NCI-H2029 treated with DMSO at 0.1 percent for 48 hours (cell line): ENCODE measurements at regions not wholly inside any gene's neighbourhood (a gene's known extent, or its start where the extent isn't known, plus 50 kb on each side); places are given as distances from the start of the nearest gene placed in this dataset.
"Not testable (repeated sequence)": the region's sequence is repeated elsewhere in the genome, so short reads cannot be mapped to it uniquely, and the experiment has no call there.

Experiments
- DNase-seq: peaks from one replicate; lab custom pipeline; 2025; lab: John Stamatoyannopoulos, UW

- no peak for DNase-seq
Measured at GRCh38 chr20:63145156-63145555, 70.8 kb downstream of the YTHDF1 start.

- DNase-seq: no peak
Measured at GRCh38 chr20:63142933-63143332, 73.0 kb downstream of the YTHDF1 start.

DNA sequence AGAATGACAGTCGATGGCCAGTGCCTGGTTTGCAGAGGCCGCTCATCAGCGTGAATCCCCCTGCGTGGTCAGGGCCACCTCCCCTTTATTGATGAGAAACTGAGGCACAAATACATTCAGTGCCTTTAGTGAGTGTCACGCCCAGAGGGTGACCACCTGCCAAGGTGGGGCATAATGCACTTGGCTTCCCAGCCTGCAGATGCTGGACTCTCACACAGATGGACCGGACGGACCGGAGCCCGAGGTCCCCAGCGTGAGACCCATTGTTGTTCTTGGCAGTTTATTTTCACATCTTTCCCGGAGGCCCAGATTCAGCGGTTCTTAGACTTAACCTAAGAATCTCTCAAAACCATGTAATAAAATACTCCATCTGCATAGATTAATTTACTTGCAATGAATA is 74.4 kb downstream of the YTHDF1 start:
- no peak for DNase-seq

DNA sequence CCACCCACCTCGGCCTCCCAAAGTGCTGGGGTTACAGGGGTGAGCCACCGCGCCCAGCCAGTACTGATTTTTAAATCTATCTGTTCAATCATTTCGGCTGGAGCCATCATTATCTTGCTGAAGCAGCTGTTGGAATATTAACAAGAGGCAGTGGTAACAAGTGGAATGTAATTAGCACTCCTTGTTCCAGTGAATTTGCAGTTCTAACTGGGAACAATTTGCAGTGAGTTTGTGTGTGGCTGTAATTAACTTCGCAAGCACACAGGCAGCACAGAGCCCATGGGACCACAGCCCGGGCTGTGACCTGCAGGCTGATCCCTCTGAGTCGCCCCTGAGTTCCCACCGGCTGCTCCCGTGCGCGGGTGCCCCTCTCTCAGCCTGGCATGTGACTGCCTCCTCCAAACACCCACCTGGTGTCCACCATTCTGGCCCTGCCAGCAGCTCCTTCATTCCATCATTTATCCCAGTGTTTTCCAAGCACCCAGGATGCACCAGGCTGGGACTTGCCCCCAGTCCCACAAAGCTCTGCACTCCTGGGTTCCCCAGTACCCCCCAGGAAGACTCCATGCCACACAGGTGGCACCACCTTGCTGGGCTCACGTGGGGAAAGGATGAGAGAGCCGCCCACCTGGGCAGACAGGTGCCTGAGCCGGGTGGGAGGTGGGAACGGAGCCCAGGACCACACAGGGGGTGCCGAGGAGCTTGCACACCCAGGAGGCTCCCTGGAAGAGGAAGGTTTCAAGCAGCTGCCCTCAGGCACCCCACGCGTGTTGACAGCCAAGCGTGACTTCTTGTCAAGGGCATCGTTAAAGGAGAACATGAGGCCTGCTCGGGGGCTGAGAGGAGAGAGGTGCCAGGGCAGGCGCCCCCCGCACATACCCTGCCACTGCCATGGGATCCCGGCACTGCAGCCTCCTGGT is 75.2 kb downstream of the YTHDF1 start:
- no peak for DNase-seq

DNA sequence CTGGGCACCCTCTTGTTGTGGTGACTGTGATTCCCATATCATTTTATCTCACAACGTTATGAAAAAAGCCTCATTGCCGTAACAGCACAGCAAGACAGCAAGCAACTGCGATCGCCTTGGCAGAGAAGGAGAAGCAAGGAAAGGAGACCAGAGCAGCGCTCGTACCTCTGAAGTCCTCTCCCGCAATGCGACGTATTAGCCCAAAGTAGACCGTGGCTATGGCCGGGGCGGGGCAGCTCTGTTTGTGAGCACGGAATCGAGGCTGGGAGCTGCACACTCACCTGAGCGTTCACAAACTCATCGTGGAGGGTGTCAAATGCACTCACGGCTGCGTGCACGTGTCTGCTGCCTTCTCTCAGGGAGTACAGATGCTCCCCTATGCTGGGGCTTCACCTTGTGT is 76.1 kb downstream of the YTHDF1 start:
- DNase-seq: no peak

DNA sequence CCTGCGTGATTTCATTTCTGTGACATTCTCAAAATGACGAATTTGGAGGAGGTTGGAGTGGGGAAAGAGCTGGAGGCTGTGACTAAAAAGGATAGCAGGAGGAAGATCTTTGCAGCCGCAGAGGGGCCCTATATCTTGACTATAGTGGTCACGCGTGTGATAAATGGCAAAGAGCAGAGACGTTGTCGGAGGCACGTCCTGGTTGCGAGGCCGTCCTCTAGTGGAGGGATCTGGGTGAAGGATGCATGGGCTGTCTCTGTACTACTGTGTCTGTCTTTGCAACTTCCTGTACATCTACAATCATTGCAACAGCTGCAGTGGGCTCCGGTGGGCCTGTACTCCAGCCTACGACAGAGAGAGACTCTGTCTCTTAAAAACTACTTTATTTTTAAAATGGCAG is 76.6 kb downstream of the YTHDF1 start:
- DNase-seq: no peak

- DNase-seq: no peak
Measured at GRCh38 chr20:63138855-63139341, 77.0 kb downstream of the YTHDF1 start.

DNA sequence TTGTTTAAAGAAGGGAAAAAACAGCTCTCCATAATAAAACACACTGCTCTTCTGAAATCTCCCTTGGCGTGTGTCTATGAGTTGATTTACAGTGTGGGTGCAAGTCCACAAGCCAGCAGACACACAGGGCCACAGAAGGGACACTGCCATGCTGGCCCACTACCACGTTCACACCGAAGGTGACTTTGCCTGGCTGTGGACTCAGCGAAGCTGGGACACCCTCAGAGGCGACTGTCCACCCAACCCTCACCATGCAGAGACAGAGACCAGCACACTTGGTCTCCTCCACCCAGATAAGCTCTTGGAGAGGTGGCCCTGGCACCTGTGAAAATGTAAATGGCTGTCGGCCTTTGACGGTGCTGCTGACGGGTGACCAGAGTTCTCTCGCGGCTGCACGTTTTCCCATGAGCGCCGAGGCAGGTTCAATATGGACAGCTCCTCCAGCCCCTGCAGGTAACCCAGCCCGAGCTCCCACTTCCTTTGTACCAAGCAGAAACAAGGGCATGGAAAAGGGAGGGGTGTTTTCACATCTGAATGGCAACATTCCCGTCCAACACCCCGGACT is 78.0 kb downstream of the YTHDF1 start:
- no peak for DNase-seq

GRCh38 chr20:63136296-63136695 is 79.6 kb downstream of the YTHDF1 start:
- no peak for DNase-seq

DNA sequence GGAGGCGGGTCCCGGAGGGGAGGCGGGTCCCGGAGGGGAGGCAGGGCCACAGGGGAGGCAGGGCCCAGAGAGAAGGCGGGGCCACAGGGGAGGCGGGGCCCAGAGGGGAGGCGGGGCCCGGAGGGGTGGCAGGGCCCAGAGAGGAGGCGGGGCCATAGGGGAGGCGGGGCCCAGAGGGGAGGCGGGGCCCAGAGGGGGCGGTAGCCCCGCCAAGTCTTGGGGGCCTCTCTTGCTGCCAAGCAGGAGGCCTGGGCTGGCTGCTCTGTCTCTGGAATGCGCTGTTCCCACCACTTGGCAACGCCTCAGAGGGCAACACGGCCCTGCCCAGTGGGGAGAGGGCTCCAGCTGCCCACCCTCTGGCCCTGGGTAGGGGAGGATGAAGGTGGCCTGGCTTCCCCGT is 80.5 kb downstream of the YTHDF1 start:
- DNase-seq: no peak

DNA sequence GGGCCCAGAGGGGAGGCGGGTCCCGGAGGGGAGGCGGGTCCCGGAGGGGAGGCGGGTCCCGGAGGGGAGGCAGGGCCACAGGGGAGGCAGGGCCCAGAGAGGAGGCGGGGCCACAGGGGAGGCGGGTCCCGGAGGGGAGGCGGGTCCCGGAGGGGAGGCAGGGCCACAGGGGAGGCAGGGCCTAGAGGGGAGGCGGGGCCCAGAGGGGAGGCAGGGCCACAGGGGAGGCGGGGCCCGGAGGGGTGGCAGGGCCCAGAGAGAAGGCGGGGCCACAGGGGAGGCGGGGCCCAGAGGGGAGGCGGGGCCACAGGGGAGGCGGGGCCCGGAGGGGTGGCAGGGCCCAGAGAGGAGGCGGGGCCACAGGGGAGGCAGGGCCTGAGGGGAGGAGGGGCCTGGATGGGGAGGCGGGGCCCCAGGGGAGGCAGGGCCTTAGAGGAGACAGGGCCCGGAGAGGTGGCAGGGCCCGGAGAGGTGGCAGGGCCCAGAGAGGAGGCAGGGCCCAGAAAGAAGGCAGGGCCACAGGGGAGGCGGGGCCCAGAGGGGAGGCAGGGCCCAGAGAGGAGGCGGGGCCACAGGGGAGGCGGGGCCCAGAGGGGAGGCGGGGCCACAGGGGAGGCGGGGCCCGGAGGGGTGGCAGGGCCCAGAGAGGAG is 81.1 kb downstream of the YTHDF1 start:
- DNase-seq: not testable (repeated sequence)

DNA sequence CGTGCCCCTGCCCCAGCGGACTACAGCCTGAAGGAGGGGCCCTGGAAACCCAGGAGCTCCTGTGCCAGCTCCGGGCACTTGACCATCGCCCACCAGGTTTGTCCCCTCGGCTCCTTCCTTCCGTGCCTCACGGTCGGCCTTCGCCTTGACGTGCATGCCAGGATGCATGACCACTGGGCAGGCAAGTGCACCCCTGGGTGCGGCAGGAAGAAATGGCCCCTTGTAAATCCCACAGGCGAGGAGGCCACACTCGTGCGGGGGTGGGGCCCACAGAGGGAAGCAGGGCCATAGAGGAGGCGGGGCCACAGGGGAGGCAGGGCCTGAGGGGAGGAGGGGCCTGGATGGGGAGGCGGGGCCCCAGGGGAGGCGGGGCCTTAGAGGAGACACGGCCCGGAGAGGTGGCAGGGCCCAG is 81.7 kb downstream of the YTHDF1 start:
- DNase-seq: no peak

DNA sequence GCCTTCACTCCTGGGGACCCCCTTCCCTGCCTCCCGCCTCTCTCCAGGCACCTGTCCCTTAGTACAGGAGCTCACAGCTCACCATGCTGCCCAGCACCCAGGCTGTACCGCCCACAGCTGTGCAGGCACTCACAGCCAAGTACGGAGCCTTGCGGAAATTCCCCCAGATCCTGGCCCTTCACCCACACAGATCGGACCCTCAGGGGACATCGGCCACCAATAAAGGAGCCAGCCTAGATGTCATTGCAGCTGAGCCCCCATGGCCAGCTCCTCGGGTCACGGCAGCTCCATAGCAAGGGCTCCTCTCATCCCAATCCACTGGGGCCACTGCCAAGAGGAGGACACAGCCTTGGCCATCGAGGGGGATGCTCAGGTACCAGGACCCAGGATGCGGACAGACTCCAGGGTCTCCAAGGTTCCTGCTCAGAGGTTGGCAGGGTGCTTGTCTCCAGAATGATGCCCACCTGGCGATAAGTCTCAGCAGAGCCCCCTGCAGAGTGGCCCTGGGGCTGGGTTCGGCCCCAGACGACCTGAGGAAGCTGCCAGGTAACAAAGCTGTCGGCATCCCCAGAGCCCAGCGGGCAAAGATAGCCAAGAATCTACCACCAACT is 82.3 kb downstream of the YTHDF1 start:
- no peak for DNase-seq

- no peak for DNase-seq
Measured at GRCh38 chr20:63132715-63133471, 83.0 kb downstream of the YTHDF1 start.

GRCh38 chr20:63132131-63132714 is 83.7 kb downstream of the YTHDF1 start:
- DNase-seq: no peak

GRCh38 chr20:63130658-63131577 is 85.0 kb downstream of the YTHDF1 start:
- no peak for DNase-seq

- no peak for DNase-seq
Measured at GRCh38 chr20:63129991-63130657, 85.8 kb downstream of the YTHDF1 start.

DNA sequence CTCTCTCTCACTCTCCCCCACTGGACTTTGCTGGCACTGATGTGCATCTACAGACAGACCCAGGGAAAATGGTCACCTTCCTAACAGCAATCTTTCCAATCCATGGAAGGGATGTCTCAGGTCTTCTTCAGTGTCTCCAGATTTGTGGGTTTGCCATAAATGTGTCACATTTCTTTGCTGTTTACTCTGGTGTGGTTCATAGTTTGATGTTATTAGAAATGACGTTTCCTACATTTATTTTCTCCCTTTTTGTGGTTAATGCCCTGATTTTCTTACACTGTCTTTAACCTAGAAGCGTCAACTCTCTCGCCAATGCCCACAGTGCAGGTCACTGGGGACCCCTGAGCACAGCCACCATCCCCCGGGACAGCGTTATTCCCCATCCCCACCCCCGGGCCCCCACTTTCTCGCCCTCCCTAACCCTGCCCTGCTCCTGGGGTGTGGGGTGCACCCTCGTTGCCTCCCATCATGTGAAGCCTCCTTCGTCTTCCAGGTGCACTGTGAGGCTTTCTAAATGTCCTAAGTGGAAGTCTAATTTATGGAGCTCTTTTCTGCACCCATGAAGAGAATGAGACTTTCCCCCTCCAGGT is 86.5 kb downstream of the YTHDF1 start:
- DNase-seq: no peak

- no peak for DNase-seq
Measured at GRCh38 chr20:63128956-63129355, 87.0 kb downstream of the YTHDF1 start.
